HEK293T (cell line): ENCODE measurements at regions not wholly inside any gene's neighbourhood (a gene's known extent, or its start where the extent isn't known, plus 50 kb on each side); places are given as distances from the start of the nearest gene placed in this dataset.

Source experiments
- ARNT ChIP-seq: fragments of 450-650 bp; IDR thresholded peaks from 2 replicates; pipeline ENCODE4 v1.6.1; 2017; ENCODE audit warnings: mild to moderate bottlenecking
- BHLHE40 ChIP-seq: fragments of 450-650 bp; IDR thresholded peaks from 2 replicates; pipeline ENCODE4 v1.6.1; 2016; ENCODE audit warnings: mild to moderate bottlenecking, moderate library complexity, borderline replicate concordance
- ELF4 ChIP-seq: fragments of 450-650 bp; IDR thresholded peaks from 2 replicates; pipeline ENCODE4 v1.6.1; 2017; ENCODE audit warnings: antibody characterized with exemption
- FOXK2 ChIP-seq: fragments of 450-650 bp; IDR thresholded peaks from 2 replicates; pipeline ENCODE4 v1.6.1; 2016; ENCODE audit warnings: mild to moderate bottlenecking
- FOXM1 ChIP-seq: fragments of 450-650 bp; IDR thresholded peaks from 2 replicates; pipeline ENCODE4 v1.6.1; 2017; ENCODE audit warnings: mild to moderate bottlenecking, borderline replicate concordance
- LEF1 ChIP-seq: fragments of 450-650 bp; IDR thresholded peaks from 2 replicates; pipeline ENCODE4 v1.6.1; 2017; ENCODE audit warnings: mild to moderate bottlenecking, borderline replicate concordance
- TARDBP ChIP-seq: fragments of 450-650 bp; IDR thresholded peaks from 2 replicates; pipeline ENCODE4 v1.6.1; 2016

- TF ChIP-seq ARNT (no peak), TARDBP (no peak), FOXK2 (no peak), ELF4 (no peak), BHLHE40 (no peak), LEF1 (no peak), FOXM1 (no peak)
These were observed 510.4 kb upstream of the ZP4 start for GRCh38 chr1:238401144-238401543.
